Stimulated activated CD4-positive, alpha-beta T cell treated with anti-CD3 and anti-CD28 coated beads, TNF-alpha, amount 100 ng/mL, for 24 hours (primary cell): ENCODE measurements at regions not wholly inside any gene's neighbourhood (a gene's known extent, or its start where the extent isn't known, plus 50 kb on each side); places are given as distances from the start of the nearest gene placed in this dataset.

Experiments used
- DNase-seq, 3 experiments: peaks; one replicate each; pipeline ENCODE4 v3.0.0-alpha.2; 2020; ENCODE audit warnings: low read depth in 3 of 3

GRCh38 chrX:42946544-42947194 is 168.7 kb upstream of the PPP1R2C start:
- DNase-seq, result no peak

DNA sequence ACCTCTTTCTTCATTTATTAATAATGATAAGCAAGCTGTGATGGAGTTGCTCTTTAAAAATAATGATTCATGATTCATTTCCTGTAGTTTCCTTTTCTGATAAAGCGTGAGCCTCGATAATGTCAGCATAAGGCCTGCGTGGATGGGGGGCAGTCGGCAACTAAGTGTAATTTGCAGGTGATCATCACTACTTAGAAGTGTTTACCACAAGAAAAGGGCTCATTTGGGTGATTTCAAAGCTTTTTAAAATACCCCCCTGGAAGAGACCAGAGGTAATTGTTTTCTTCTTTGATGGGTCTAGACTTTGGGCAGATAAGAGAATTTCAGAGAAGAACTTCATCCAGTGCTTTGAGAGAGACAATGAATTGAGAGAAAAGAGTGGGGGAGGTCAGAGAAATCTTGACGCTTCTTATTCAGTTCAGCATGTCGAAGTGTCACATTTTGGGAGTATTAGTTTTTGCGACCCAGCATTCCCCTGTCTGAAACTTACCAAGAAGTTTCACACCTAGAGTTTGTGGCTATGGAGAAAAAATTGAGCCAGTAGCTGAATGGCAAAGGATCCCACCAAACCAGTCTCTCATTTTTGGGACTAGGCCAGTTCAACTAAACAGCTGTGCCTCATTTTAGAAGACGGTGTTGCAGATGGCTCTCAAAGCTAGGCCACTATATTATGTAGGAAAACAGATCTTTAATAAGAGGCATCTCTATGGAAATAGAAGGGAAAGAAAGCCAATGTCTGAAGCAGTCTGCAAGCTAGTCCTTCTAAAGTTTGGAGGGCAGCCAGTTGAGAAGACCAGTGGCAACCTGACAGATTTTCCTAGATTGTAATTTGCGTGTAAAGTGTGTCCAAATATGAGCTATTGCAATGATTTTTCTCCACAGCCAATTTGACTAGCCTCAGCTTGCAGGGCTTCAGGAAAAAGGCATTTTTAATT is 171.0 kb upstream of the PPP1R2C start:
- no peak for DNase-seq

GRCh38 chrX:42951747-42952146 is 173.8 kb upstream of the PPP1R2C start:
- DNase-seq, result no peak

DNA sequence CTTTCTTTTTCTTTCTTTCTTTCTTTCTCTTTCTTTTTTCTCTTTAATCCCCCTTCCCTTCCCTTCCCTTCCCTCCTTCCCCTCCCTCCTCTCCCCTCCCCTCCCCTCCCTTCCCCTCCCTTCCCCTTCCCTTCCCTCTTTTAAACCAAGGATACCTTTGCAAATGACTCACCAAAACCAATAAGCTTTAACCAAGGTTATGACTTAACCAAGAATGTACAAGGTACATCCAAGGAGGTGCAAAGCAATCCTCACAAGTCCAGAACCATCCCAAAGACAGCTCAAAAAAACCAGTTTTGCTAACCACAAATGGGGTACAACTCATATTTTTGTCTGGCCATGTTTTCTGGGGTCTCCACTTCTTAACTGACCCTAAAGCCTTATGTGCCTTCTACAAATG is 174.7 kb upstream of the PPP1R2C start:
- no peak for DNase-seq

DNA sequence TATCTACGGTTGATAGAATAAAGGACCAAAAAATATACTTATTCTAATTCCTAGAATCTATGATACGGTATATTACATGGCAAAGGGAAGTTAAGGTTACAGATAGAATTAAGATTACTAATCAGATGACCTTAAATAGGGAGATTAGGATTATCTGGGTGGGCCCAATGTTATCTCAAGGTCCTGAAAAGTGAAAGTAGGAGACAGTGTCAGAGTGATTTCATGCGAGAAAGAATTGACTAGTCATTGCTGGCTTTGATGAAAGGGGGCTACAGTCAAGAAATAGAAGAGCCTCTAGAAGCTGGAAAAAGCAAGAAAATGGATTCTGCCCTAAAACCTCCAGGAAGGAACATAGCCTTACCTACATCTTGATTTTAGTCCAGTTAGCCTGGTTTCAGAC is 176.9 kb upstream of the PPP1R2C start:
- no peak for DNase-seq

DNA sequence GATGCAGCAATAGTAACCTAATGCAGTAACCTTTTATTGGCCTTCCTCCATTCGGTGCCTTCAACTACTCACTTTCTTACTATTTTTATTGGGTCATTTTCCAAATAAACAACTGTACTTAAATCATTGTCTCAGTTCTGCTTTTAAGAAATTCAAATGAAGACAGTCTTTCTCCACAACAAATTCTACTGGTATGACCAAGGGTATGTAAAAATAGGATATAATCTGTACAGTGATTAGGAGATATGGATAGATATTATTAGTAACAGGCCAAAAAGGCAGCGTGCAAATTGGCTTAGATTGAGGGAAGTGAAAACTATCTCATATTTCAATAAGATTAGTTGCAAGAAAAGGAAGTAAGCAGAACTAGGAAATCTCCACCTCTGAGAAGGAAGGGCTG is 177.4 kb upstream of the PPP1R2C start:
- DNase-seq, result no peak

DNA sequence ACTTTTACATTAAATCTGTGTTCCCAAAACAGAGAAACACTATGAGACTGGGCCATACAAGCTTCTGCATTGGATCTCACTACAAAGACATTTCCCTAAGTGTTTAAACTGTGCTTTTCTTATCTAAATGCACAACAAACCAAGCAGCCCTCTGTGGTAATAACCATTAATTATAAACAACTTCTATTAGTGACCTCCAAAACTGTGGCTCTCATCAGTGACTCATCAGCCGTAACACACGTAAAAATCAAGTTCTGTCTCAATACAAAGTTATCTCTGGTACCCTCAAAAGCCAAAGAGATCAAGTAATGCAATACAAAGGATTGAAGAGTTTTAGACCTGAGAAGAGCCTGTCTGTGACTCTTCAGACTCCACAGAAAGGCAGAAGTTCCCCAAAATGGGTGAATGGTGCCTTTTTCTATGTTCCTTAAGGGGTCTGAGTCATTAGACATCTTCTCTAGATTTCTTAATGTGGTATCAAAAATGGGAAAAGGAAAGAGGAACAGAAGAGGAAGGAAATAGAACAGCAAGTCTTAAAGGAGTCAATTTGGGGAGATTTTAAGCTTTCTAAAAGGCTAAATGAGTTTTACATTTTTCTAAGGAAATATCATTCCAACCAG is 189.8 kb upstream of the PPP1R2C start:
- no peak for DNase-seq

DNA sequence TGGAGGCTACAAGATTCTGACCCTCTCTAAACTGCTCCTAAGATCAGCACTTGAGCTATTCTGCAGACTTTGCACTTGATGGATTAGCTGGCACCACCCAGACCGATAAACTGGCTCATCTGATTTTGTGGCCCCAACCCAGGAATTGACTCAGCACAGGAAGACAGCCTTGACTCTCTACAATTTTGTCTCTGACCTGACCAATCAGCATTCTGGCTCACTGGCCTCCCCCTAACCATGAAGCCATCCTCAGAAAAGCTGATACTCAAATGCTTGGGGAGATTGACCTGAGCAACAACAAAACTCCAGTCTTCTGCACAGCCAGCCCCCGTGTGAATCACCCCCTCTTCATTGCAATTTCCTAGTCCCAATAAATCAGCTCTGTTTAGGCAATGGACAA is 195.4 kb upstream of the PPP1R2C start:
- no peak for DNase-seq

- no peak for DNase-seq
Observed at GRCh38 chrX:42975906-42976305, 197.9 kb upstream of the PPP1R2C start.

- no peak for DNase-seq
Observed at GRCh38 chrX:42976746-42977366, 198.9 kb upstream of the PPP1R2C start.

GRCh38 chrX:42978655-42979379 is 200.9 kb upstream of the PPP1R2C start:
- DNase-seq, result no peak

DNA sequence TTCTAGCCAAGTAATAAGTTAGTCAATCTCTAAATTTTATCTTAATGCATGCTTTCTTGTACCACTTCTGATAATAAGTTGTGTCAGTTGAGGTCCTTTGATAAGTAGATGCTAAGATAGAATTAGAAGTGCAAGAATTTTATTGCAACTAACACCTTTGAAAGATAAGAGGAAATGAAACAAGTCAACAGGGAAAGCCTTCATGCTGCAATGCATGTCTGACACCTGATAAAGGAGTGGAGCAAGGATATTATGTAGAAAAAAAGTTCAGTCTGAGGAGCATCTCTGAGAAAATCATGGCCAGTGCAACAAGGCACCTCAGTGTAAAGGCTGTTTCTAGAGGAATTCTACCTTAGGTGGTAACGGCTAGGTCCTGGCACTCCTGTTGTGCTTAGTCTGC is 210.7 kb upstream of the PPP1R2C start:
- no peak for DNase-seq

DNA sequence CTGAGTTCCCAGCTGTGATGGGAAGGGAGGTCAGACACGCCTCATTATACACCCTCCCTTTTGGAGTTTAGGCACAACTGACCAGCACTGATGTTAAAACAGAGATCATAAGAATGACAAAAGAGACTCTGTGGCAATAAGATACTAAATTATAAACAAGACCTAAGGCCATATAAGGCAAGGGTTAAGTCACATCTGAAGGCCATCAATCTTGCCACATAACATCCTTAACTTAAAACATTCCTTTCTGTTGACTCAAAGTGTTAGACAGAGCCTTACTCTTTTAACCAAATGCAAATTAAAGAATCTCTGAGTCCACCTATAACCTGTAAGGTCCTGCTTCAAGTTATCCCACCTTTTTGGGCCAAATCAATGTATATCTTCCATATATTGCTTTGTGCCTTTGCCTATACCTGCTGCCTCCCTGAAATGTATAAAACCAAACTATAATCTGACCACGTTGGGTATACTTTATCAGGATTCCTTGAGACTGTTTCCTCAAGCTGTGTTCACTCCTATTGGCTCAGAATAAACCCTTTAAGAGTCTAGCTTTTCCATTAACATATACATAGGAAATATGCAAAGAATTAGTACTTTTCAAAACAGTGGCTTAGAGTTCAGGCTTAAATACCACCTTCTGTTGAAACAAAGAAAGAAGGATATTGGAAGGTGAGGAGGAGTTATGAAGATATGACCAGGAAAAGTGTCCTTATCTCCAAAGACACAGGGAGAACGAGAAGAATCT is 214.4 kb upstream of the PPP1R2C start:
- DNase-seq, result no peak

GRCh38 chrX:42996861-42997260 is 218.9 kb upstream of the PPP1R2C start:
- DNase-seq, result no peak

- no peak for DNase-seq
Observed at GRCh38 chrX:43000121-43000520, 222.2 kb upstream of the PPP1R2C start.

- no peak for DNase-seq
Observed at GRCh38 chrX:43002526-43003203, 224.7 kb upstream of the PPP1R2C start.

DNA sequence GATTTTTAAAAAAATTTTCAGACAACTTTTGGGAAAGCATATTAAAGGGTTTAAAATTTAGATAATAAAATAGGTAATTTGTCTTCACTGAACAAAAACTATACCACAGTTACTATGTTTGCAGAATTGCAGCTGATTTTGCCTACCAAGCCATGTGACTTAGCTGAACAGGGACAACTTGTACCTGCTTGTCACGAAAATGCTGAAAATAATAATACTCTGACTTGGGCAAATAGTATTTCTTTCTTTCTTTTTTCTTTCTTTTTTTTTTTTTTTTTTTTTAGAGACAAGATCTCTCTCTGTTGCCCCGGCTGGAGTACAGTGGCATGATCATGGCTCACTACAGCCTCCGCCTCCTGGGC is 225.2 kb upstream of the PPP1R2C start:
- no peak for DNase-seq

- DNase-seq, result no peak
Observed at GRCh38 chrX:43003939-43004338, 226.0 kb upstream of the PPP1R2C start.

GRCh38 chrX:43005561-43005960 is 227.6 kb upstream of the PPP1R2C start:
- DNase-seq, result no peak

GRCh38 chrX:43008356-43008755 is 230.4 kb upstream of the PPP1R2C start:
- DNase-seq, result no peak
